ENCODE measurements at regions not wholly inside any gene's neighbourhood (a gene's known extent, or its start where the extent isn't known, plus 50 kb on each side); places are given as distances from the start of the nearest gene placed in this dataset.

GRCh38 chr4:138894011-138894410 is 121.6 kb upstream of the NOCT start:
- TF ChIP-seq FOXP2 (optimal IDR thresholded peaks at IDR 0.05; ENCODE audit: borderline replicate concordance, extremely low read depth, extremely low read length, insufficient read depth): no peak
- no peak for TF ChIP-seq REST (IDR thresholded peaks at IDR 0.05; ENCODE audit: insufficient read depth in 1 of 2, low read depth in 2 of 2, low read length in 2 of 2)
- TF ChIP-seq TAF1 (IDR thresholded peaks at IDR 0.05; ENCODE audit: borderline replicate concordance, insufficient read depth, low read length): no peak
- TF ChIP-seq SIN3A (IDR thresholded peaks at IDR 0.05; ENCODE audit: borderline replicate concordance, insufficient read depth, low read length): no peak
- TF ChIP-seq POLR2AphosphoS5 (IDR thresholded peaks at IDR 0.05; ENCODE audit: low read depth, low read length): no peak

DNA sequence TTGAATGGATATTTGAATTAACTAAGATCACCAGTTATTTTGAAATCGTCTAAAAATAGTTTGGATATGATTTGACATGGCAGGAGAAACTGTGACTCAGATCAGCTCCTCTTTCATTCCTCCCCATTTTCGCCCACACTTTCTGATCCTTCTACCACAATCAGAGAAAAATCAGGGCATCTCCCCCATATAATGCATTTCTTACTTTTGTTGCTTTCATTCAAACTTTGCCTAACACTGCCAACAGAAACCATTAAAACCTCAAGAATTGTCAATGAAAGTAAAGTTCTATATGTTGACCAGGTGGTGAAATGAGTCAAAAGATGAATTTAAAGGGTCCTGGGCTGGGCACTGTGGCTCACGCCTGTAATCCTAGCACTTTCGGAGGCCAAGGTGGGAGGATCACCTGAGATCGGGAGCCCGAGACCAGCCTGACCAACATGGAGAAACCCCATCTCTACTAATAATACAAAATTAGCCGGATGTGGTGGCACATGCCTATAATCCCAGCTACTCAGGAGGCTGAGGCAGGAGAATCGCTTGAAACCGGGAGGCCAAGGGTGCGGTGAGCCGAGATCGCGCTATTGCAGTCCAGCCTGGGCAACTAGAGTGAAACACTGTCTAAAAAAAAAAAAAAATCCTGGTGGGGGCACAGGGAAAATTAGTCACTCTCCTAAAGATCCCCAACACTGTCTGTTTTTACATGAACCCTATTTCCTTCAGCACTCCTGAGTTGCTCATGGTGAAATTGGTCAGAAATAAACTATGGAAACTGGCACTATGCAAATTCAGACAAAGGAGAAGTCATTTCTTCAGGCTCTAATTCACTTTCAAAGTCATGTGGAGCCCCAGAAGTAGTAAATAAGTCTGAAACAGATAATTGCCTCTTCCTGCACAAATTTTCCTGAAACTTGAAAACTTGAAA is 122.8 kb upstream of the NOCT start:
- TF ChIP-seq TAF1 (IDR thresholded peaks at IDR 0.05; ENCODE audit: borderline replicate concordance, insufficient read depth, low read length) (no peak), FOXP2 (optimal IDR thresholded peaks at IDR 0.05; ENCODE audit: borderline replicate concordance, extremely low read depth, extremely low read length, insufficient read depth) (no peak), SIN3A (IDR thresholded peaks at IDR 0.05; ENCODE audit: borderline replicate concordance, insufficient read depth, low read length) (no peak), POLR2AphosphoS5 (IDR thresholded peaks at IDR 0.05; ENCODE audit: low read depth, low read length) (no peak), REST (IDR thresholded peaks at IDR 0.05; ENCODE audit: insufficient read depth in 1 of 2, low read depth in 2 of 2, low read length in 2 of 2) (no peak)

GRCh38 chr4:138891631-138892031 is 124.0 kb upstream of the NOCT start:
- TF ChIP-seq SIN3A (IDR thresholded peaks at IDR 0.05; ENCODE audit: borderline replicate concordance, insufficient read depth, low read length) (no peak), POLR2AphosphoS5 (IDR thresholded peaks at IDR 0.05; ENCODE audit: low read depth, low read length) (no peak), REST (IDR thresholded peaks at IDR 0.05; ENCODE audit: insufficient read depth in 1 of 2, low read depth in 2 of 2, low read length in 2 of 2) (no peak), FOXP2 (optimal IDR thresholded peaks at IDR 0.05; ENCODE audit: borderline replicate concordance, extremely low read depth, extremely low read length, insufficient read depth) (no peak), TAF1 (IDR thresholded peaks at IDR 0.05; ENCODE audit: borderline replicate concordance, insufficient read depth, low read length) (no peak)

DNA sequence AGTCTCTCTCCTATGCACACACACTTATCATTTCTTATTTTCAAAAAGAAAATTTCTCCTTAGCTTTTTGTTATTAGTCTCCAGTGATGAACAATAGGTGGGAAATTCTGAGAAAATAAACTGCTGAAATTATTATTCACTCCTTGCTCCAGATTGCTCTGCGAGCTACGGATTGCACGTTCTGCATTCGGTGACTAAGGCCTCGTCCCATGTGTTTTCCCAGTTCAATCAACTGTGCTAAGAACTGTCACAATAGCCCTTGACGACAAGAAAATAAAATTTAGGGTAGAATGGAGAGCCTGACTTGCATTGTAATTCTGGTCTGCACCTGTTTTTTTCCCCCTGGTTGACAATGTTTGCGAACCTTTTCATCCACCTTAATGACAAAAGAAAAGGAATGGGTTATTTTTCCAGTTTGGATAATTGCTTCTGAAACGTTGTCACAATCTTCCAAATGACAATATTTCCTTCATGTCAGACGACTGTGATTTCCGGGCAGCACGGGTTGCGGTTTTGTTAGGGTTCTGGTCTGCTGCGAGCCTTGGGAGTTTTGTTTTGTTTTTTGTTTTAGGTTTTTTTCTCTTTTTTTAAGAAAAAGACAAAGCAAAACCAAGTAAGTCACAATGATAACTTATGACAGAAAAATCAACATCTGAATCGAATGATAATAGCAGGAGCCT is 124.5 kb upstream of the NOCT start:
- no peak for TF ChIP-seq SIN3A (IDR thresholded peaks at IDR 0.05; ENCODE audit: borderline replicate concordance, insufficient read depth, low read length)
- no peak for TF ChIP-seq POLR2AphosphoS5 (IDR thresholded peaks at IDR 0.05; ENCODE audit: low read depth, low read length)
- no peak for TF ChIP-seq REST (IDR thresholded peaks at IDR 0.05; ENCODE audit: insufficient read depth in 1 of 2, low read depth in 2 of 2, low read length in 2 of 2)
- TF ChIP-seq FOXP2 (optimal IDR thresholded peaks at IDR 0.05; ENCODE audit: borderline replicate concordance, extremely low read depth, extremely low read length, insufficient read depth): no peak
- TF ChIP-seq TAF1 (IDR thresholded peaks at IDR 0.05; ENCODE audit: borderline replicate concordance, insufficient read depth, low read length): no peak

Measured in PFSK-1 (cell line).